ENCODE measurements at regions not wholly inside any gene's neighbourhood (a gene's known extent, or its start where the extent isn't known, plus 50 kb on each side); places are given as distances from the start of the nearest gene placed in this dataset.

- DNase-seq: no peak
Observed at GRCh38 chr12:63090716-63091115, 60.3 kb downstream of the AVPR1A start.

- no peak for DNase-seq
Observed at GRCh38 chr12:63086149-63086915, 64.7 kb downstream of the AVPR1A start.

DNA sequence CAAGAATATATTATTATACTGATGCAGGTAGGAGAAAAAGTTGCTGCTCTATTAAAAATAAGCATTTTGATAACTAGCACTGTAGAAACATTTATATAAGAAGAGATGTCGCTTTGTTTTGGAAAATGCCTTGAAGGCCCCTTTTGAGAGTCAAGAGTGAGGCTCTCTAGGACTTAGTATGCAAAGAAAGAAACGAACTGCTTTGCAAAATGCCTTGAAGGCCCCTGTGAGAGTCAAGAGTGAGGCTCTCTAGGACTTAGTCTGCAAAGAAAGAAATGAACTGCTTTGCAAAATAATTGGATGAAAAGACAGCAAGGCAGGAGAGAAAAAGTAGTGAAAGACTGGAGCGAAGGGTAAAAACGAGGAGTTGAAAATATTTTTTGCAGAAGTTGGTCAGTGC, 65.9 kb downstream of the AVPR1A start:
- DNase-seq: no peak

GRCh38 chr12:63084501-63084900, 66.5 kb downstream of the AVPR1A start:
- DNase-seq: no peak

- DNase-seq: no peak
Observed at GRCh38 chr12:63083046-63083445, 68.0 kb downstream of the AVPR1A start.

DNA sequence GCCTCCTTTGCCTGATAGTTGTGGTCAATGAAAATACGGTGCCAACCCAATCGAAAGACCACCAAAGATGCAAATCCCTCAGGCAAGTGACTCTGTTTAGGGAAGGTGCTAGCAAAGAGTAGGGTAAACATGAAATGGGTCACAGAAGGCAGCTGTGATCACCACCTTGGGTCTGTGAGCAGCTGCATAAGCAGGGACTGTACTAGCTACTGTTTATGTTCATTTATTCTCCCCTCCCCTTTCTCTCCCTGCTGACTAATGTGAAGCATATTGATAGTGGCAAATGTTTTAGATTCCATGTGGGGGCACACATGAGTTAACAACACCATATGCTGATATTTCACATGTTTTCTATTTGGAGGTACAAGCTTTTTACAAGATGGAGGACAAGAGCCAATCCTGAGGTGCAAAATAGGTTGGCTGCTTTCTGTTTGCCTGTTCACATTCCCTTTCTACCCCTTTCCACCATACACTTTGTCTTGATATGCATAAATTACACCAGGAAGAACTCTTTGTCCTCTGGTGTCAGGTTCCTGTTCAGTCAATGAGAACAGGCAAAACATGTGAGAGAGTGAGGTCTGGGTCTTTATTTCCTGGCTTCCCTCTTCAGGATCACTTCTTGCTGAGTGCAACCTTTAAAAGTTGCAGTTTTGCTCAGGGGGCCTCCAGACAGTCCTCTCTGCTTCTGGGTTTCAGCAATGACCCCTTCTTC, 71.1 kb downstream of the AVPR1A start:
- no peak for DNase-seq

- DNase-seq: no peak
Observed at GRCh38 chr12:63078906-63079305, 72.1 kb downstream of the AVPR1A start.

DNA sequence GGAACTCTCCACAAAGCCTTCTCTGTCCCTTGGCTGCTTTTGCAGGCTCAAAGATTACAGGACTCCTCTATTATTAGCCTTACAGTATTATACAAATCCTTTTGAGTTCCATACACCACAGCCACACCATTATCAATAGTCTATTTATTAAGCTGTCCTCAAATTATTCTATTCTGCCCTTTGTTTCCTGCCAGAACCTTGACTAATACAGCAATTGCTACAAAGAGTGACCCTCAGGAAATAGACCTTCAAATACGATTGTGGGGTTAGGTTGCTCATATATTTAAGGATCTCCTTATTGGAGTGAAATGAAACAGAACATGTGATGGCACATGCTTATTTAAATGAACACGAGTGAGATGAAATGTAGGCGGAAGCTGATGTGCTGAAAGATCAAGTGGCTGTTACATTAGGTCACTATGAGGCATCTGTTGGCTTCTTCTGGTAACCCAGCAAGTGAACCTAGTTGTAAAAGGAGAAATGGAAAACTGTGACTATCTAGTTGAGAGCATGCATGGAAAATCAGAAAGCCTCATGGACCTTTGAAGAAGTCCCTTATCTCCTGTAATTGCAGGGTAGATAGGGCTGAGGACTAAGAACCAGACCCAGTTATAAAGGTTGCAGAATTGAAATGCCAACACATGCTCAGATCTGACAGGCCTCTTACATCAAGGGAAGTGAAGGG, 75.5 kb downstream of the AVPR1A start:
- no peak for DNase-seq

DNA sequence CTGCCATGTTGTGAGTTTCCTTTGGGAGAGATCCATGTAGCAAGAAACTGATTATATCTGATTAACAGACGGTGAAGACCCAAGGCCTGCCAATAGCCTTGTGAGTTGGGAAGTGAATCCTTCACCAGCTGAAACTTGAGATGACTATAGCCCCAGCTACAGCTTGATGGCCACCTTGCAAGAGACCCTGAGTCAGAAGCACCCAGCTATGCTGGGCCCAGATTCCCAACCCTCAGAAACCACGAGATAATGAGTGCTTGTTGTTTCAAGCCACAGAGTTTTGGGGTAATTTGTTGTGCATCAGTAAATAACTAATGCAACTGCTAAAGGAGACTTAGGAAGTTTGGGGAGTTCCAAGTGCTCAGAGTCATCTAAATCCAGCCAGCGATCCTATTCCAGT, 80.3 kb downstream of the AVPR1A start:
- DNase-seq: no peak

- DNase-seq: no peak
Observed at GRCh38 chr12:63069860-63070617, 81.0 kb downstream of the AVPR1A start.

DNA sequence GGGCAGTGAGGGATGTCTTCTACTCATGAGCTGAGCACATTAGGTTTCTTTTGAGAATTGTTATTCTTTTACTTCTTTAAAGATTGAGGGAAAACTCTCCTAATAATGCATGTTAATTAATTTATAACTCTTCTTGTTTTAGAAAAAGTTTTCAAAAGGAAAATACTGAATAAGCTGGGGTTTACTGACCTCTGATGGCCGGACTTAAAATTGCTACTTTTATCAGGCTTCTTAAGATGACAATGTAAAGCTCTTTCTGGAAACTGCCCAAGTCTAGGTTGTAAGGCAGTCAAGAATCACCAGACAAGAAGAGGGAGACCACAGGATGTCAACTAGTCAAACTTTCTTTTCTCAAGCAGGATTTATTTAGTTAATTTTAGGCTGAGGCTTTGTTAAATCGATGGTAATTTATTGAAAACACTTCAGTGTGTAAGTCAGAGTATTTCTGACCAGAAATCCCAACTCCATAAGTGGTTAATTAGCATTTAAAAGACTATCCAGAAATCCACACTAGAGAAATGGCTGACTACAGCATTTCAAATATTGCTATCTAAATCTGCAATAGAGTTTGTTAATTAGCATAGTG, 82.1 kb downstream of the AVPR1A start:
- peak; percentile 77 for DNase-seq

DNA sequence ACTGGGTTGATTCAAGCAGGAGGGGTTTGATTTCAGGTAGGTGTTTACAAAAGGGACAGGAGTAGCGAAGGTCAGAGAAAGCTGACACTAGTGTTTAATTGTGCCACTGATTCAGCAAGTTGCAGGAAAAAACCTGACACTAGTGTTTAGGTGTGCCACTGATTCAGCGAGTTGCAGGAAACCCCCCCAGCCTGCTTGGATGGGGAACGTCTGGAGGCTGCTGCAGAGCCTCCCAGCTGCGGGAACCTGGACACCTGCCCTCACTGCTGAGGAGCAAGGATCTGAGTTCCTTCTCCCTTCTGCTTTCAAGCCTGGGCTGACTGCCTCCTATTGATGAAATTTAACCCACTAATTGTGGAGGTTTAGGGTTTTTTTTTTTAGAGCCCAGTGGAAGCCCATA, 84.2 kb downstream of the AVPR1A start:
- DNase-seq: no peak

- DNase-seq: no peak
Observed at GRCh38 chr12:63066136-63066535, 84.9 kb downstream of the AVPR1A start.

DNA sequence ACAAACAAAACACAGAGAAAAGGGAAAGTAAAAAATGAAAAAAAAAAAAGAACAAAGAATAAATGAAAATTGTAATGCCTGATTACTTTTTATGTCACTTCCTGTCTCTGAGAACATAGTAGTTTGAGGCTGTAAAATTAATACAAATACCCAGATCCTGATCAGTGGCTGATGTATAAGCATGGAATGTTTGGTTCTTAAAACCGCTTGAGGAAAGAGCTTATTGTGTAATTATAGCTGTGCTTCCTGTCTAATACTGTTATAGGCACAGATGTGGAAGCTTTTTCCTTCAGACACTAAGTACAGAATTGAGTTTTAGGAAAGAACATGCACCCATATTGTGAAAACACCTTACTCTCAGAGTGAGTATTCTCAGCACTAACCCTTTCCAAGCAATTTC, 86.9 kb downstream of the AVPR1A start:
- peak; percentile 40 for DNase-seq

DNA sequence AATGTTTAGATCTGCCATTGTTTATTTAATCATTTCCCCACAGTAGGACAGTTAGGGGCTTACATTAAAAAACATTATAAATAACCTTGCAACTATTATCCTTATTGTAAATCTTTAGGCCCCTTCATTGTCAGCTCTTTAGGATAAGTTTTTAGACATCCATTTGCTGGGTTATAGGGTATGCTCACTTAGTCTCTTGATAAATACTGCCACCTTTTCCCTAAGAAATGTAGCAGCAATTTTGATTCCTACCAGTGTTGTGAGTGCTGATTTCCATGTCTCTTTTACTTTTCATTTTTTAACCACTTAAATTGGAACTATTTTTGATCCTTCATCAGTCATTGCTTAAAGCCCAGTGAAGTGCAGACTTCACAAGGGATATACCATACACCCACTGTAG, 94.4 kb downstream of the AVPR1A start:
- no peak for DNase-seq

GRCh38 chr12:63052696-63053095, 98.3 kb downstream of the AVPR1A start:
- no peak for DNase-seq

DNA sequence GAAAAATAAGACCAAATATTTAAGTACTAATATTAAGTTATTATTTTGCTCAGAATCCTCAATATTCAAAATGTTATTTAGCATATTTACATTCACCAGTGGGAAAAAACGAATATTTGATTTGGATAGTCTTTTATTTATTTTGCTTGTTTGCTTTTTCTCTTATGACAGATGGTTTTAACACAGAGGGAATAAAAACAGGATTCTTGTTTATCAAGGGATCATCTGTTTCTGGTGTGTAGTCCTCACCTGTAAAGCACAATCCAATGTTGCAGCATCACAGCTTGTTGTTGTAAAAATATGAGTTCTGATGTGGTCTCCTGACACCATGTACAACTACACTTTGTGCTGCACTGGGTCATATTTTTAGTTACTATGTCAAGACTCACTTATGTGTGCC, 103.9 kb downstream of the AVPR1A start:
- DNase-seq: no peak

- peak; percentile 17 for DNase-seq
Observed at GRCh38 chr12:63045020-63045860, 105.8 kb downstream of the AVPR1A start.

DNA sequence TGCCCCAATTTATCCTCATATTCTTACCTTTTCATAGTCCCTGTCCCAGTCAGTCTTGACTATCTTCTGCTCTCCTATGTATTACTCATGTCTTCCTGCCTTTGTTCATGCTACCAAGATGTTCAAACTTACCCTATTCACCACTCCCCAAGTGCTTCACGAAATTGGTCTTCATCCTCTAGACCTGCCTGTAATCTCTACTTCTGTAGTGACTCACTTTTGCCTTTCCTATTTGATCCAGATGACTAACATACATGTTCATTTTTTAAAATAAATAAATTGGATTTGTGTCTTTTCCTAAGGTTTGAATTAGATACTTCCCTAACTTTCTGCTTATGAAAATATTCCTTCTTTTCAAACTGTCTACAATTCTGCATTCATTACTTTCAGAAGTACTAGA, 107.7 kb upstream of the PPM1H start:
- DNase-seq: peak; percentile 33

GRCh38 chr12:63041601-63042000, 106.7 kb upstream of the PPM1H start:
- DNase-seq: no peak

- no peak for DNase-seq
Observed at GRCh38 chr12:63040526-63041220, 105.7 kb upstream of the PPM1H start.
